HepG2 (cell line): ENCODE measurements at regions not wholly inside any gene's neighbourhood (a gene's known extent, or its start where the extent isn't known, plus 50 kb on each side); places are given as distances from the start of the nearest gene placed in this dataset.

Experiments used
- ATAC-seq: fragments of 200-7000 bp; cut with Tn5 transposase; 3 replicates; pipeline ENCODE4 v1.9.1; 2020; ENCODE audit warnings: mild to moderate bottlenecking, moderate library complexity
- BruUV-seq: library from RNA; stranded (reverse); fragments of 400-500 nt; replicated peaks from 2 replicates; lab custom pipeline; 2021; lab: Mats Ljungman, UMichigan
- CTCF ChIA-PET: fragments of 300-600 bp; formaldehyde crosslinking; extraction: SDS; loops from one replicate; lab custom pipeline; 2021; ENCODE audit warnings: low total read pairs, inconsistent platforms, low intra/inter-chr PET ratio; lab: Yijun Ruan, JAX
- POLR2A ChIA-PET: fragments of 350-600 bp; sonication (Branson Sonifier 250); formaldehyde crosslinking; loops from one replicate; lab custom pipeline; 2020; ENCODE audit warnings: antibody characterized with exemption, inconsistent platforms; lab: Yijun Ruan, JAX
- DNase-seq: peaks from one replicate; pipeline ENCODE4 v3.0.0-alpha.2; 2015; ENCODE audit warnings: low spot score
- FAIRE-seq: peaks from 3 replicates; lab custom pipeline; 2011; peaks lifted over from hg19 to GRCh38; lab: Jason Lieb, UNC
- H2AFZ ChIP-seq: one replicate; pipeline ENCODE4 v1.6.1; 2011; ENCODE audit warnings: low read length, inconsistent platforms
- H3K27ac ChIP-seq: fragments of 300-600 bp; 3 replicates; pipeline ENCODE4 v1.8.0; 2011; ENCODE audit warnings: mixed run types, mild to moderate bottlenecking, mixed read lengths, low read length, inconsistent platforms; ENCODE audit not compliant: insufficient read depth; ENCODE audit errors: extremely low read length
- H3K27me3 ChIP-seq, 2 experiments: fragments of 200-600 bp in 1 of 2; 2 replicates in 1 of 2; 3 replicates in 1 of 2; pipeline versions ENCODE4 v1.6.0 to v1.8.0; 2011; ENCODE audit warnings: low read length in 2 of 2, mild to moderate bottlenecking in 2 of 2, moderate library complexity in 2 of 2, inconsistent platforms in 1 of 2; ENCODE audit not compliant: insufficient read depth in 2 of 2, control insufficient read depth in 1 of 2
- H3K36me3 ChIP-seq, 2 experiments: fragments of 200-600 bp in 1 of 2; replicated peaks in 1 of 2; 2 replicates in 1 of 2; 3 replicates in 1 of 2; pipeline versions ENCODE4 v1.5.1 to v1.8.0; 2011; ENCODE audit warnings: low read length in 2 of 2, inconsistent platforms in 1 of 2; ENCODE audit not compliant: insufficient read depth in 2 of 2, control insufficient read depth in 1 of 2
- H3K4me1 ChIP-seq: 2 replicates; pipeline ENCODE4 v1.5.1; 2012; ENCODE audit warnings: low read length, inconsistent platforms; ENCODE audit not compliant: insufficient read depth
- H3K4me2 ChIP-seq: 2 replicates; pipeline ENCODE4 v1.6.0; 2011; ENCODE audit warnings: low read depth, low read length, inconsistent platforms
- H3K4me3 ChIP-seq, 3 experiments: fragments of 200-600 bp in 1 of 3; sonication (generic), shearing (Covaris generic) in 1 of 3; replicated peaks in 1 of 3; 2 replicates each; pipeline ENCODE4 v1.5.1; 2011 to 2016; ENCODE audit warnings: low read length in 3 of 3, inconsistent platforms in 2 of 3, low read depth in 2 of 3, mild to moderate bottlenecking in 2 of 3, control low read depth in 1 of 3, mixed read lengths in 1 of 3; ENCODE audit not compliant: insufficient read depth in 1 of 3
- H3K79me2 ChIP-seq: one replicate; pipeline ENCODE4 v1.6.1; 2011; ENCODE audit warnings: low read length, inconsistent platforms; ENCODE audit not compliant: insufficient read depth
- H3K9ac ChIP-seq: 2 replicates; pipeline ENCODE4 v1.6.0; 2011; ENCODE audit warnings: mild to moderate bottlenecking, low read depth, low read length, inconsistent platforms; ENCODE audit not compliant: insufficient read depth
- H3K9me3 ChIP-seq: 2 replicates; pipeline ENCODE4 v1.5.1; 2012; ENCODE audit warnings: mild to moderate bottlenecking, low read length
- H4K20me1 ChIP-seq: 2 replicates; pipeline ENCODE4 v1.6.0; 2011; ENCODE audit warnings: inconsistent platforms, mild to moderate bottlenecking, low read length, moderate library complexity; ENCODE audit not compliant: insufficient read depth
- EZH2 ChIP-seq: conservative IDR thresholded peaks from 2 replicates; pipeline ENCODE4 v1.6.1; 2012; ENCODE audit warnings: mild to moderate bottlenecking, low read depth, low read length, moderate library complexity
- GATAD1 ChIP-seq: IDR thresholded peaks from 2 replicates; pipeline ENCODE4 v1.6.1; 2016; ENCODE audit warnings: missing genetic modification reagents, missing compliant biosample characterization
- GZF1 ChIP-seq: sonication (generic); formaldehyde crosslinking; IDR thresholded peaks from 2 replicates; pipeline ENCODE4 v1.5.1; 2020; ENCODE audit warnings: mild to moderate bottlenecking, missing genetic modification reagents
- HNRNPH1 ChIP-seq: fragments of 200-400 bp; formaldehyde crosslinking; optimal IDR thresholded peaks from 2 replicates; pipeline ENCODE3; 2017; ENCODE audit warnings: mild to moderate bottlenecking, low read depth, low read length
- PPARG ChIP-seq: conservative IDR thresholded peaks from 2 replicates; pipeline ENCODE4 v1.6.1; 2016; ENCODE audit warnings: missing biosample characterization, missing genetic modification reagents
- RXRB ChIP-seq: IDR thresholded peaks from 2 replicates; pipeline ENCODE4 v1.6.1; 2016; ENCODE audit warnings: borderline replicate concordance, missing genetic modification reagents, missing compliant biosample characterization
- SOX6 ChIP-seq, 2 experiments: fragments of 450-650 bp in 1 of 2; sonication (generic) in 1 of 2; formaldehyde crosslinking in 1 of 2; IDR thresholded peaks; 2 replicates each; pipeline versions ENCODE4 v1.4.0 to v1.6.1; 2017 to 2020; ENCODE audit warnings: antibody characterized with exemption in 1 of 2, mild to moderate bottlenecking in 1 of 2, missing genetic modification reagents in 1 of 2
- WGBS: methylation state at CpG from one replicate; pipeline ENCODE4 v1.1.6; 2017; ENCODE audit warnings: low lambda C conversion rate; 5-methylcytosine and 5-hydroxymethylcytosine counted together
- in situ Hi-C: cut with HindIII; loops from 2 replicates; pipeline ENCODE4 v1.10.0; 2017; ENCODE audit warnings: low pct_unique_long_range_greater_than_20kb; ENCODE audit not compliant: extremely low pct_ligation_motif_present
- intact Hi-C: fragments of 100-400 bp; cut with micrococcal nuclease; formaldehyde crosslinking; loops from one replicate; pipeline ENCODE4 v1.10.0; 2022; ENCODE audit not compliant: unreplicated experiment
- TF ChIP-seq, protein P1 (sequence below): IDR thresholded peaks from 2 replicates; pipeline ENCODE4 v1.6.1; 2016; ENCODE audit warnings: missing genetic modification reagents, missing compliant biosample characterization
- TF ChIP-seq, protein P2 (sequence below): sonication (generic); formaldehyde crosslinking; IDR thresholded peaks from 2 replicates; pipeline ENCODE4 v1.4.0; 2020; ENCODE audit warnings: mild to moderate bottlenecking, missing genetic modification reagents, borderline replicate concordance

DNA sequence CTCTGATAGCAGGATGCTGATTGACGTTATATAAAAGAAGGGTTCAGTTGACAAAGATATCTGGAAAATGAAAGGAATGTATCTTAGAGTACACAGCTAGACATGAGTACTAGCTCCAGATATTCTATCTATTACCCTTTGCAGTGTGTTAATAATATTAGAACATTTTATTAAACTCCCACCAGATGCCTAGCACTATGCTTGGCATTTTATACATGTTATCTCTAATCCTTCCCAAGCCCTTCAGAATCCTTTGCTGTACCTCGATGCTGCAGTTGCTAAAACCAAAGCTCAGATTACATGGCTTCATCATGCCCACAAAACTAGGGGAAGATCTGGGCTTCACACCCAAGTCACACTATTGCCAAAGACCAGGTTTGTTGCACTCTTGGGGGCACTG lies 350.1 kb upstream of the AZI2 start:
- H3K4me2 ChIP-seq = no peak overlapping the region
- H3K79me2 ChIP-seq = no peaks in the 10 kb centered on the region
- H3K4me1 ChIP-seq = no peaks in the 10 kb centered on the region
- BruUV-seq = no TSS peak
- H3K36me3 ChIP-seq = no peaks in the 10 kb centered on the region
- no peak overlapping the region for H3K4me3 ChIP-seq
- no peak overlapping the region for H3K9ac ChIP-seq
- ChIA-PET CTCF (no interaction called here), POLR2A (no interaction called here)
- H2AFZ ChIP-seq = no peak overlapping the region
- WGBS = 3% methylated on average over 2 of the region's 2 CpGs
- in situ Hi-C loops = no loop called here
- no peaks in the 10 kb centered on the region for H3K9me3 ChIP-seq
- intact Hi-C loops = no loop called here
- ATAC-seq (no peak), FAIRE-seq (no peak), DNase-seq (no peak)
- no peaks in the 10 kb centered on the region for H4K20me1 ChIP-seq
- no peak overlapping the region for H3K27ac ChIP-seq
- H3K27me3 ChIP-seq = no peaks in the 10 kb centered on the region
- TF ChIP-seq EZH2 (no peak), PPARG (CRISPR knock-in tag) (no peak), GZF1 (CRISPR knock-in tag) (no peak), GATAD1 (CRISPR knock-in tag) (no peak), SOX6 (IDR thresholded peaks at IDR 0.05) (no peak), SOX6 (CRISPR knock-in tag; IDR thresholded peaks at IDR 0.05) (no peak), HNRNPH1 (no peak), RXRB (CRISPR knock-in tag) (no peak)
- TF ChIP-seq, protein P1, sequence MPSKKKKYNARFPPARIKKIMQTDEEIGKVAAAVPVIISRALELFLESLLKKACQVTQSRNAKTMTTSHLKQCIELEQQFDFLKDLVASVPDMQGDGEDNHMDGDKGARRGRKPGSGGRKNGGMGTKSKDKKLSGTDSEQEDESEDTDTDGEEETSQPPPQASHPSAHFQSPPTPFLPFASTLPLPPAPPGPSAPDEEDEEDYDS (CRISPR knock-in tag) = no peak
- TF ChIP-seq, protein P2, sequence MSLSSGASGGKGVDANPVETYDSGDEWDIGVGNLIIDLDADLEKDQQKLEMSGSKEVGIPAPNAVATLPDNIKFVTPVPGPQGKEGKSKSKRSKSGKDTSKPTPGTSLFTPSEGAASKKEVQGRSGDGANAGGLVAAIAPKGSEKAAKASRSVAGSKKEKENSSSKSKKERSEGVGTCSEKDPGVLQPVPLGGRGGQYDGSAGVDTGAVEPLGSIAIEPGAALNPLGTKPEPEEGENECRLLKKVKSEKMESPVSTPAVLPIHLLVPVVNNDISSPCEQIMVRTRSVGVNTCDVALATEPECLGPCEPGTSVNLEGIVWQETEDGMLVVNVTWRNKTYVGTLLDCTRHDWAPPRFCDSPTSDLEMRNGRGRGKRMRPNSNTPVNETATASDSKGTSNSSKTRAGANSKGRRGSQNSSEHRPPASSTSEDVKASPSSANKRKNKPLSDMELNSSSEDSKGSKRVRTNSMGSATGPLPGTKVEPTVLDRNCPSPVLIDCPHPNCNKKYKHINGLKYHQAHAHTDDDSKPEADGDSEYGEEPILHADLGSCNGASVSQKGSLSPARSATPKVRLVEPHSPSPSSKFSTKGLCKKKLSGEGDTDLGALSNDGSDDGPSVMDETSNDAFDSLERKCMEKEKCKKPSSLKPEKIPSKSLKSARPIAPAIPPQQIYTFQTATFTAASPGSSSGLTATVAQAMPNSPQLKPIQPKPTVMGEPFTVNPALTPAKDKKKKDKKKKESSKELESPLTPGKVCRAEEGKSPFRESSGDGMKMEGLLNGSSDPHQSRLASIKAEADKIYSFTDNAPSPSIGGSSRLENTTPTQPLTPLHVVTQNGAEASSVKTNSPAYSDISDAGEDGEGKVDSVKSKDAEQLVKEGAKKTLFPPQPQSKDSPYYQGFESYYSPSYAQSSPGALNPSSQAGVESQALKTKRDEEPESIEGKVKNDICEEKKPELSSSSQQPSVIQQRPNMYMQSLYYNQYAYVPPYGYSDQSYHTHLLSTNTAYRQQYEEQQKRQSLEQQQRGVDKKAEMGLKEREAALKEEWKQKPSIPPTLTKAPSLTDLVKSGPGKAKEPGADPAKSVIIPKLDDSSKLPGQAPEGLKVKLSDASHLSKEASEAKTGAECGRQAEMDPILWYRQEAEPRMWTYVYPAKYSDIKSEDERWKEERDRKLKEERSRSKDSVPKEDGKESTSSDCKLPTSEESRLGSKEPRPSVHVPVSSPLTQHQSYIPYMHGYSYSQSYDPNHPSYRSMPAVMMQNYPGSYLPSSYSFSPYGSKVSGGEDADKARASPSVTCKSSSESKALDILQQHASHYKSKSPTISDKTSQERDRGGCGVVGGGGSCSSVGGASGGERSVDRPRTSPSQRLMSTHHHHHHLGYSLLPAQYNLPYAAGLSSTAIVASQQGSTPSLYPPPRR = no peak
